H4 (cell line): ENCODE measurements at regions not wholly inside any gene's neighbourhood (a gene's known extent, or its start where the extent isn't known, plus 50 kb on each side); places are given as distances from the start of the nearest gene placed in this dataset.

ENCODE experiments used
- DNase-seq: peaks from one replicate; pipeline ENCODE4 v3.0.0-alpha.2; 2015; ENCODE audit warnings: low spot score

- DNase-seq, result no peak
Observed at GRCh38 chr20:48276021-48276342, 490.7 kb upstream of the SULF2 start.

- DNase-seq, result no peak
Observed at GRCh38 chr20:48275286-48276020, 490.2 kb upstream of the SULF2 start.

DNA sequence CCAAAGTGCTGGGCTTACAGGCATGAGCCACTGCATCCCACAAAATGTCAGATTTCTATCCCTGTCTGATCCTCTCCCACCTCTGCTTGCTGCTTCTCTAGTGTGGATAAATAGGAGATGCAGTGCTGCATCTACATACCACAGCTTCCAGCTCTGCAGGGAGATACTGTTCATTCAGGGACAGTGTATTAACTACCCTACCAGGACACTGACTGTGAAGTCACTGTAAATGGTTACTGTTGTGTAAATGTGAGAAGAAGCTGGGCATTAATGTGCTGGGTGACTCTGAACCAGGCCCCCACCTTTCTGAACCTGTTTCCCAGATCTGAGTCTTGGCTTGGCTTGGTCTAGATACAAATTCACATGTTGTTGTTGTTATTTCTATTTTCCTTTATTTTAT, 488.6 kb upstream of the SULF2 start:
- DNase-seq, result no peak

DNA sequence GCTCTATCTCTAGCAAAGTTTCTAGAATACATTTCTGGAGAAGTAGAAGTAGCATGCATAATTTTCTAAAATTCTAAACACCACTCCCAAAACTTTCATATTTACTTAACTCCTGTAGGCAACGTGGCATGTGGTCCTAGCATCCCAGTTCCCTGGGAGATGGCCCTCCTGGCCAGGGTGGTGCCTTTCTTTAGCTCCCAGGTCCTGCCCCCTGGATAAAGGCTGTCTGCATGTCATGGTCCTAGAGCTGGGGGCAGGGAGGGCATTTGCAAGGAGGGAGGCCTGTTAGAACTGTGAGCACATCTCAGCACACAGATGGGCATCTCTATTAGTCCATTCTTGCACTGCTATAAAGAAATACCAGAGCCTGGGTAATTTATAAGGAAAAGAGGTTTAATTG, 485.6 kb upstream of the SULF2 start:
- DNase-seq, result no peak

DNA sequence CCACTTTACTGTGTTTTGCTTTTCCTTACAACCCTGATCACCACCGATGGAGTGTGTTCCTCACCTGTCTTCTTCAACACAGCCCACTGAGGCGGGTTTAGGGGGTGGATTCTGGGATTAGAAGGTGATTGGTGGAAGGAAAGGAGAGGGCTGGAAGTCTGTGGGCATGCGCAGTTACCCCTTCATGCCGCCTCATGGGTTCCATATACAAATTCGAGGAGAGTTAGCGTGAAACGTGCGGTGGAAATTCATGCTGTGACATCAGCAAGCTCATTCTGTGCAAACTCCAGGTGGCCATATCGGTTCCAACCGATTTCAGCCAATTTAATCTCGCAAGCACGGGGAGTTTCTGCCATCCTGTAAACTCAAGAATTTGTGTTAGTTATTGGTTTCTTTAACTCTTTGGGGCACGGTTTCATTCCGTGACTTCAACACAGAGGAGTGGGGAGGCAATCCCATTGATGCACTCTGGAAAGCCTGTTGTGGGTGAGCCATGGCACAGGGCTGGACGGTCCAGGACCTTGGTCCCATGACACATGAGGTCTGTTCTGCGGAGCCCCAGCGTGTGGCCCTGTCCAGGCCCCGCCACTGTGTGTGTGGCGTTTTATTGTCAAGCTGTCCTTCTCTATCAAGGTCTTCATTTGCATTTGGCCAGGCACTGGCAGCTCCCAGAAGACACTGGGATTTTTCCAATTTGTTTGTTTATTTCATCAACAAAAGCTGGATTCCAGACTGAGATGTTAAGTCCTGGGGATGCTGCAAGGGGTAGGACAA, 482.8 kb upstream of the SULF2 start:
- no peak for DNase-seq

DNA sequence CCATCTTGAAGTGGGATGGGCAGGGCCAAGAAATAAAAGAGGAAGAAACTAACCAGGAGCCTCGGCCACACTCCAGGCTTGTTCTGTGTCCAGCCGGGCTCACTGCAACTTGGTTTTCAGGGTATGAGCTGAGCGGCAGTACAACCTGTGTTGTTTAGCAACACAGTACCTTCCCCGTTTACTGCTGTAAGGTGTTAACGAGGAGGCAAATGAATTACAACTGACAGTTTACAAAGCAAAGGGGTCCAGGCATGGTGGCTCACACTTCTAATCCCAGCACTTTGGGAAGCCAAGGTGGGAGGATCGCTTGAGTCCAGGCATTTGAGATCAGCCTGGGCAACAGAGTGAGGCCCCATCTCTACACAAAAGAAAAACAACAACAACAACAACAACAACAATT, 481.3 kb upstream of the SULF2 start:
- DNase-seq, result no peak

- DNase-seq, result no peak
Observed at GRCh38 chr20:48265791-48266190, 480.5 kb upstream of the SULF2 start.

DNA sequence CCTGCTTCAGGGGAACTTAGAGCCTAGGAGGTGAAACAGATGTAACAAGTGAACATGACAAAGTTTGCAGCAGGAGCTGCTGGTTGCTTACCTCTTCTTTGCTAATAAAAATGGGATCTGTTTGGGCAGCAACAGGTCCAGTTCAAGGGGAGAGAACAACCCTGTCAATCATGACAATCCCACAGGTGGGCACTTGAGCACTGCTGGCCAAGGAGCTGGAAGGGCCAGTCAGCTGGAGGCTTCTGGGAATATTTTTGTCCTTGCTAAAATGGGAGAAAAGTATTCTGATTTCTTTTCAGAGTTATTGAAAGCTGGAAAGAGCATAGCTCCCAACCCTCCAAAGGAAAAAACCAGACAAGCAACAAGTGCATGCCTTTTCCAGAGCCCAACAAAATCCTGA, 477.7 kb upstream of the SULF2 start:
- no peak for DNase-seq

DNA sequence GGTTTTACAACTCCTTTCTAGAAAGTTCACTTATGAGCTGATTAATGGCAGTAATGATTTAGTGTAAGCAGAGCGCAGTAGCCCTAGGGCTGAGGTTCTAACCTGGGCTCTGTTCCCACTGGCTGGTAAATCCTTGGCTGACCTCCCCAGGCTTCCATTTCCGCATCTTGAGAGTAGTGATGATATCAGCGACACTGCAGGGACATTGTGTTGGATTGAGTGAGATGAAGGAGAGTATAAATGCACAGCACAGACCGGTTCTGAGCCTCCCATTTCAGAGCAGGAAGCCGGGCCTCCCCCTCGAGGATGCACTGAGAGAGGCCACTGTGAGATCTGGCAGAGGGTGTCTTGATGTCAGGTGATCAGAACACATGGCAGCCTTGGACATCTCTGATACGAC, 477.2 kb upstream of the SULF2 start:
- no peak for DNase-seq

DNA sequence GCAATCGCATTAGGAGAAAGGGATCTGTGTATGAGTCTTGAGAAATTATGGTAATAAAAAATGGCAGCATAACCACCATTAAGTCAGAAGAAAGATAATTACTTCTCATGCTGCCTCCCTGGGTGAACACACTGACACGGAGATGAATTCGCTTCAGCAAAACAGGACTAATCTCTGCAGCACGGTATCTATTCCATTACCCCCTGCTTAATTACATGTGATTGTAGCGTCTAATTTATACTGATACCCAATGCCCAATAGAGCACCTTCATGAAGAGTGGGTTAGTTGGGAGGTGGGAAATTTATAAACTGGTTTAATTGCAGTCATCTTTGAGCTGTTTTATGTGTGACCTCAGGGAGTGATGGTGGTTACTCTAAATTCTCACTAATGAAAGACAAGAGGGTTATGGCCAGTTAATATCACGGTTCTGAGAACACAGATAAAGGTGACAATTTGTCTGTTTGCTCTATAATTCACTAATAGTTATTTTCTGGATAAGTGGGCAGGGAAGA, 476.2 kb upstream of the SULF2 start:
- DNase-seq, result no peak

GRCh38 chr20:48260129-48260756, 475.0 kb upstream of the SULF2 start:
- DNase-seq, result no peak

- no peak for DNase-seq
Observed at GRCh38 chr20:48259456-48259855, 474.2 kb upstream of the SULF2 start.

- DNase-seq, result no peak
Observed at GRCh38 chr20:48257833-48258232, 472.6 kb upstream of the SULF2 start.

DNA sequence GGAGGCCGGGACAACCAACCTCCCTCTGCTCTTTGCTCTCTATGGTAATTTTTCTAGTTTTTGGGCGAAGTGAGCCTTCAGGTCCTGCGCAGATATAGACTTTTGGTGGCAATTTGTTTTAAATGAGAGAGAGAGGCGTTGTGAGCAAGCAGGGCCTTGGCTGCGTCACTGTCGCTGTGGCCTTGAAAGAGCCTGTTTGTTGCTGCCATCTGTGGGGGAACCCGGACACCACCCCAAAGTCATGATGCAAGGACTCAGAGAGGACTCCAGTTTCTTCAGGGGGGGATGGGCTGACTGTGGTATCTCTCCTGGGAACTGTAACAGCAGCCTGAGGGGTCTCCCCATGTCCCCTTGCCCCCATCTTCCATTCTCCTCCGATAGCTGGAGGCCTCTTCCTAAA, 462.7 kb upstream of the SULF2 start:
- no peak for DNase-seq

GRCh38 chr20:48246061-48246790, 460.9 kb upstream of the SULF2 start:
- DNase-seq, result no peak

GRCh38 chr20:48242623-48243022, 457.3 kb upstream of the SULF2 start:
- no peak for DNase-seq

DNA sequence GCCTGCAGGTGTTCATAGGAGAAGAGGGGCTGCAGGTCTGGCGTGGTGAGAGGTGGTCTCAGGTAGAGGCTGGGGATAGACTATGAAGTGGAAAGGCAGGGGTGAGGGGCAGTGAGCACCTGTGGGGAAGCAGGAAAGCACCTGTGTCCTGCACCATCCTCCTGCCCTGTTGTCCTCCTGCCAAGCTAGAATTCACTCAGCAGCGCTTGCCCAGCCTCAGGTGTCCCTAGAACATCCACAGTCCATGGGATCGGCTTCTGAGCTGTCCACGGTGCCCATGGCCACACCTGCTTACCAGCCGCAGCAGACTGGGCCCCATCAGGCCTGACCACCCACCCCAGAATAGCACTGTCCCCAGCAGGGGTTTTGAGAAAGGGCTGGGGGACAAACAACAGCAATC, 456.2 kb upstream of the SULF2 start:
- no peak for DNase-seq

GRCh38 chr20:48238781-48239180, 453.5 kb upstream of the SULF2 start:
- DNase-seq, result no peak

DNA sequence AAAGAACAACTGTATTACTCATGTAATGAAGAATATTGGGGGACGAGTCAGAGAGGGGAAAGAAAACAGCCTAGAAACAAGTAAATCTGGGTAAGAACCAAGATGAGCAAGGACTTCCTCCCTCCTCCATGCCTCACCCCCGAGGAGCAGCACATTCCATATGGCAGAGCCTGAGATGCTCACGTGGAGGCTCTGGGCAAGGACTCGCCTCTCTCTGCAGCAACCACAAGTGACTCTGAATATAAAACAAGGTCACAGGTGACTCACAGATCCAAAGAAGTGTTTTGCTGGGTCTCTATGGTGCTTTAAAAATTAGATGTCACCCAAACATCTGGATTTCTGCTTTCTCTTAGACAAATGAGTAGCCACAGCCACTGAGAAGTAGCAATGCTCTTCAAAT, 453.0 kb upstream of the SULF2 start:
- peak; percentile 64 for DNase-seq

DNA sequence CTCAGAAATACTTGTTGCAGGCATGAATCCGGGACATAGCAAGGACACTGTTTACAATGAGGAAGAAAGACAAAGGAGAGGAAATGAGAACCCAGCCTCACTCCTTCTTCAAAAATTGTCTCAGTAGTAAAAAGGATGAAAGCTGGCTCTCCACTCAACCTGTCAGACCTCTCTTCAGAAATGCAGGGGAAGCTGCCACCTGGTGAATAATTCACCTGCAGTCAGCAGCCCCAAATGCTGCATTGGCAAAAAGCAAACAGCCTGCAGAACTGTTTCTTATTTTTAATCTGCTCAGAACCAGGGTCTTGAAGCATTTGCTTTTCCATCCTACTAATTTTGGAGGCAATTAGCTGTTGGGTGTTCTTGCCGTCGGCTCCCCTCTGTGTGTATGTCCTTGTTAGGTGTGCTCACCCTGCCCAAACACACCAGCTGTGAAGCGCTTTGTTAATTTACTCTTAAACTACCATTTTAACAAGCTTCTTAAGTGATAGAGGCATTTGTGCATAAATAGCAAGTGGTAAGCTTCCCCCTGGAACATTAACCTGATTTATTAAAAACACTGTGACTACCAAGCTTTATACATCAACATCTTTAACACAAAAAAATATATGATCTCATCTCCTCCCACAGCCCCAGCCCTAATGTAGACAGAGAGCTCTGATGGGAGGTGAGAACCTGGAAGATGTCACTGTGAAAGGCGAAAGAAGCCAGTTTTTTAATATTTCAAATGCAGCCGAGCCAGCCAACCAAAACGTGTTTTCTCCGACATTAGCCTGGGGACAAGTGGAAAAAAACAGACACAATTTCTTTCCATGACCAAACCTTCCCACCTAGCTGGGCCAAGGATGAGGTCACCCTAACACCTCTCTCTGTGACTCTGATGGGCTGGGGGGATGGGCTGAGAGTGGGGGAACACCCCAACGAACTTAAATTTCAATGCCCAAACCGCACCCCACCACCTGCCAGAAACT, 451.0 kb upstream of the SULF2 start:
- DNase-seq, result no peak

- no peak for DNase-seq
Observed at GRCh38 chr20:48234951-48235350, 449.7 kb upstream of the SULF2 start.
